ENCODE measurements at regions not wholly inside any gene's neighbourhood (a gene's known extent, or its start where the extent isn't known, plus 50 kb on each side); places are given as distances from the start of the nearest gene placed in this dataset.

DNA sequence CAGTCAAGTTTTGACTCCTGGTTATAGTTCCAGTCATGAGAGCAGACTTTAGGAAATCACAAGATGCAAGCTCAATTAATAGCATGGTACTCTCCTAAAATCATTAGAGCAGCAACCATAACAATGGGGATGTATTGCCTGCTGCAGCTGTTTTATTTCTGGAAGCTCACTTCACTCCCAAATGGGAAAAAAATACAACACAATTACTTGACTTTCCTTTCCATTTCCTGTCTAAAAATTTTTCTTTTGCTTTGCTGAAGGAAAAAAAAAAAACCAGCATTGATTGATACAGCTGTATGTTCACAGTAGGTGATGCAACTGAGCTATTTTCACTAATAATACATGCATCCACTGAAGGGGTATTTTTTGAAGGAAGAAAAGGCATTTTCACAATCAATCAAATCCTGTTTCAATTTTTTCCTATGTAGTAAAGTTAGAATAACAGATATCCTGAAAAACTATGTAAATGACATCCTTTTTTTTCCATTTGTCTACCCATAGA is 143.9 kb upstream of the NOVA1 start:
- Histone ChIP-seq H4K20me1 (ENCODE audit: control insufficient read depth, insufficient read depth, low read depth, low read length) (no peaks in the 10 kb centered on the region), H3F3A (ENCODE audit: control insufficient read depth, insufficient read depth) (no peaks in the 10 kb centered on the region), H3K36me3 (ENCODE audit: control insufficient read depth, low read length) (no peaks in the 10 kb centered on the region), H3K4me3 (ENCODE audit: low read length) (no peak overlapping the region), H3K27me3 (ENCODE audit: control insufficient read depth, low read length) (no peaks in the 10 kb centered on the region), H3K79me2 (ENCODE audit: control insufficient read depth, low read length) (no peaks in the 10 kb centered on the region), H3K27ac (ENCODE audit: low read depth, low read length) (no peak overlapping the region), H3K9me3 (ENCODE audit: control insufficient read depth, insufficient read depth, low read length) (no peaks in the 10 kb centered on the region), H3K4me2 (ENCODE audit: low read length) (no peak overlapping the region), H3K9me2 (replicated peaks; ENCODE audit: control insufficient read depth, low read length) (no peaks in the 10 kb centered on the region), H3K4me1 (ENCODE audit: control insufficient read depth, low read length) (no peaks in the 10 kb centered on the region)
- TF ChIP-seq, protein P1, sequence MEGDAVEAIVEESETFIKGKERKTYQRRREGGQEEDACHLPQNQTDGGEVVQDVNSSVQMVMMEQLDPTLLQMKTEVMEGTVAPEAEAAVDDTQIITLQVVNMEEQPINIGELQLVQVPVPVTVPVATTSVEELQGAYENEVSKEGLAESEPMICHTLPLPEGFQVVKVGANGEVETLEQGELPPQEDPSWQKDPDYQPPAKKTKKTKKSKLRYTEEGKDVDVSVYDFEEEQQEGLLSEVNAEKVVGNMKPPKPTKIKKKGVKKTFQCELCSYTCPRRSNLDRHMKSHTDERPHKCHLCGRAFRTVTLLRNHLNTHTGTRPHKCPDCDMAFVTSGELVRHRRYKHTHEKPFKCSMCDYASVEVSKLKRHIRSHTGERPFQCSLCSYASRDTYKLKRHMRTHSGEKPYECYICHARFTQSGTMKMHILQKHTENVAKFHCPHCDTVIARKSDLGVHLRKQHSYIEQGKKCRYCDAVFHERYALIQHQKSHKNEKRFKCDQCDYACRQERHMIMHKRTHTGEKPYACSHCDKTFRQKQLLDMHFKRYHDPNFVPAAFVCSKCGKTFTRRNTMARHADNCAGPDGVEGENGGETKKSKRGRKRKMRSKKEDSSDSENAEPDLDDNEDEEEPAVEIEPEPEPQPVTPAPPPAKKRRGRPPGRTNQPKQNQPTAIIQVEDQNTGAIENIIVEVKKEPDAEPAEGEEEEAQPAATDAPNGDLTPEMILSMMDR (IDR thresholded peaks at IDR 0.05; ENCODE audit: low read depth, low read length, poor library complexity, severe bottlenecking), result no peak
- TF ChIP-seq EZH2phosphoT487 (IDR thresholded peaks at IDR 0.05; ENCODE audit: borderline replicate concordance, low read length), result no peak

DNA sequence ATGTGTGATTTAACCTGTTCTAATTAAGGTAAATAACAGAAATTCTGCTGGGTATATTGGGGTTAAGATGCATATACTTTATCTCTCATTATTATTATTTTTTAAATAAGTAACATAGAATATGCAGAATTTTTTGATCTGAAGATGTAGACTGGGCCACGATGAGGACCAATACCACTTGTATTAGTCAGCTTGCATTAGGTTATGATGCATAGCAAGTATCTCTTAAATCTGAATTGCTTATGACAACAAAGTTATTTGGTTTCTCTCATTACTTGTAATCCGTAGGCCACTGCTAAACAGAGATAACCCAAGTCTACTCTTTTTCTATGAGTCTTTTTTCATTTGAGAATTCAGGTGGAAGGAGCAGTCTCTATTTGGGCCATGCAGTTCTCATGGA is 145.5 kb upstream of the NOVA1 start:
- Histone ChIP-seq H3K9me3 (ENCODE audit: control insufficient read depth, insufficient read depth, low read length) (no peaks in the 10 kb centered on the region), H3K4me2 (ENCODE audit: low read length) (no peak overlapping the region), H3K27me3 (ENCODE audit: control insufficient read depth, low read length) (no peaks in the 10 kb centered on the region), H3K79me2 (ENCODE audit: control insufficient read depth, low read length) (no peaks in the 10 kb centered on the region), H4K20me1 (ENCODE audit: control insufficient read depth, insufficient read depth, low read depth, low read length) (no peaks in the 10 kb centered on the region), H3K4me1 (ENCODE audit: control insufficient read depth, low read length) (no peaks in the 10 kb centered on the region), H3K36me3 (ENCODE audit: control insufficient read depth, low read length) (no peaks in the 10 kb centered on the region), H3K27ac (ENCODE audit: low read depth, low read length) (no peak overlapping the region), H3K9me2 (replicated peaks; ENCODE audit: control insufficient read depth, low read length) (no peaks in the 10 kb centered on the region), H3K4me3 (ENCODE audit: low read length) (no peak overlapping the region), H3F3A (ENCODE audit: control insufficient read depth, insufficient read depth) (no peaks in the 10 kb centered on the region)
- no peak for TF ChIP-seq EZH2phosphoT487 (IDR thresholded peaks at IDR 0.05; ENCODE audit: borderline replicate concordance, low read length)
- TF ChIP-seq, protein P1 (IDR thresholded peaks at IDR 0.05; ENCODE audit: low read depth, low read length, poor library complexity, severe bottlenecking), result no peak

DNA sequence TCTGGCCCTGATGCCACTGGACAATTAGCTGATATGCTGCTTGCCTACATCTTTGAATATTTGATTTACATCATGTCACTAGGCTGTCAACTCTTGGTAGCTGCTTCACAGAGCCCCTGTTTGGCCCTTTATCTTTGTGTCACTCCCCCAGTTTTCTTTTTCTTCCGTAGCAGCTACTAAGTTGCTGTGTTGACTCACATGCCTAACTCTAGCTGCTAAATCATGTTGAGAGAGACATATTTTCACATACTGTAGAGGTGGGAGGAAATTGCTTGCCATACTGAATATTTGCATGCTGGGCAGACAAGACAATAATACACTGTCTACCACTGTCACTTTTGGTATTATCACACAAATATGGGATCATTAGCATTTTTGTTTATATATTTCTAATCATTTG is 147.1 kb upstream of the NOVA1 start:
- H3K27ac ChIP-seq (ENCODE audit: low read depth, low read length), result no peak overlapping the region
- no peaks in the 10 kb centered on the region for H3K9me2 ChIP-seq (replicated peaks; ENCODE audit: control insufficient read depth, low read length)
- no peaks in the 10 kb centered on the region for H3K79me2 ChIP-seq (ENCODE audit: control insufficient read depth, low read length)
- H3F3A ChIP-seq (ENCODE audit: control insufficient read depth, insufficient read depth), result no peaks in the 10 kb centered on the region
- no peaks in the 10 kb centered on the region for H3K27me3 ChIP-seq (ENCODE audit: control insufficient read depth, low read length)
- no peaks in the 10 kb centered on the region for H3K36me3 ChIP-seq (ENCODE audit: control insufficient read depth, low read length)
- H4K20me1 ChIP-seq (ENCODE audit: control insufficient read depth, insufficient read depth, low read depth, low read length), result no peaks in the 10 kb centered on the region
- H3K4me1 ChIP-seq (ENCODE audit: control insufficient read depth, low read length), result no peaks in the 10 kb centered on the region
- H3K9me3 ChIP-seq (ENCODE audit: control insufficient read depth, insufficient read depth, low read length), result no peaks in the 10 kb centered on the region
- no peak overlapping the region for H3K4me3 ChIP-seq (ENCODE audit: low read length)
- H3K4me2 ChIP-seq (ENCODE audit: low read length), result no peak overlapping the region
- TF ChIP-seq EZH2phosphoT487 (IDR thresholded peaks at IDR 0.05; ENCODE audit: borderline replicate concordance, low read length), result no peak
- TF ChIP-seq, protein P1 (IDR thresholded peaks at IDR 0.05; ENCODE audit: low read depth, low read length, poor library complexity, severe bottlenecking), result no peak

Data from DOHH2 (cell line).